ENCODE measurements at regions not wholly inside any gene's neighbourhood (a gene's known extent, or its start where the extent isn't known, plus 50 kb on each side); places are given as distances from the start of the nearest gene placed in this dataset.
"Not testable (repeated sequence)": the region's sequence is repeated elsewhere in the genome, so short reads cannot be mapped to it uniquely, and the experiment has no call there.

DNA sequence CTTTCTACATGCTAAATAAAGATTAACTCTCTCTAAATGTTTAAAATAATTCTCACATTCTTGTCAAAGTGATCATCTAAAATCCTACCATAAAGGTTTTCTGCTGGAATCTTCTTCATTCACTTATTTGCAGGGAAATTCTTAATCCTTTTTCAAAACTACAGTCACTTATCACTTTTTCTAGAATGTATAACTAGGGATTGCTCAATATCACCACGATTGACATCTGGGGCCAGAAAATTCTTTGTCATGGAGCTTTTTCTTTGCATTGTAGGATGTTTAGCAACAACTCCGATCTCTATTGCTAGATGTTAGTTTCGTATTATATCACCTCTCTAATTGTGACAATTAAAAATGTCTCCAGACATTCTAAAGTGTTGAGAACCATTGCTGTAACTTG, 344.9 kb upstream of the PIK3R1 start:
- intact Hi-C loops (cut with micrococcal nuclease): no loop called here
- H3K79me2 ChIP-seq (ENCODE audit: insufficient read depth, low read length): no peaks in the 10 kb centered on the region
- no peaks in the 10 kb centered on the region for H3K9me2 ChIP-seq (ENCODE audit: insufficient read depth)
- no peaks in the 10 kb centered on the region for H3K4me1 ChIP-seq (ENCODE audit: control insufficient read depth in 1 of 2, insufficient read depth in 2 of 2, low read length in 2 of 2)
- H3K4me2 ChIP-seq (ENCODE audit: low read length): no peak overlapping the region
- BruUV-seq (replicated peaks): no TSS peak
- POLR2A ChIA-PET: no interaction called here
- RAD21 ChIA-PET (ENCODE audit: low non-redundant PET in 1 of 2, low total read pairs in 2 of 2, uncharacterized antibody in 2 of 2, unreplicated experiment in 2 of 2): no interaction called here
- H3K4me3 ChIP-seq (replicated peaks in 1 of 2; ENCODE audit: low read depth in 1 of 2, low read length in 2 of 2): no peak overlapping the region
- ATAC-seq (no peak), DNase-seq (ENCODE audit: low read depth, low spot score) (no peak)
- peaks cover 3% of the 10 kb centered on the region; the same call in 1 of the 2 replicates for H3K27me3 ChIP-seq (ENCODE audit: insufficient read depth, low read length)
- no peaks in the 10 kb centered on the region for H4K20me1 ChIP-seq (ENCODE audit: insufficient read depth)
- no peak overlapping the region for H3K27ac ChIP-seq (ENCODE audit: low read depth, low read length)
- H2AFZ ChIP-seq (ENCODE audit: low read depth, low read length, poor library complexity, severe bottlenecking): no peak overlapping the region
- no peaks in the 10 kb centered on the region for H3K36me3 ChIP-seq (ENCODE audit: control insufficient read depth in 1 of 2, insufficient read depth in 2 of 2, low read length in 2 of 2)
- CTCF ChIA-PET: no interaction called here
- H3K9ac ChIP-seq (ENCODE audit: low read length): no peak overlapping the region
- no peak for TF ChIP-seq TCF7L2 (IDR thresholded peaks at IDR 0.05; ENCODE audit: borderline replicate concordance, extremely low read depth, insufficient read depth, insufficient read length)
- TF ChIP-seq, protein P1, sequence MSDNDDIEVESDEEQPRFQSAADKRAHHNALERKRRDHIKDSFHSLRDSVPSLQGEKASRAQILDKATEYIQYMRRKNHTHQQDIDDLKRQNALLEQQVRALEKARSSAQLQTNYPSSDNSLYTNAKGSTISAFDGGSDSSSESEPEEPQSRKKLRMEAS (IDR thresholded peaks at IDR 0.05): no peak
- no peak for TF ChIP-seq ZFX (IDR thresholded peaks at IDR 0.05)
- no peak for TF ChIP-seq FOSL1 (IDR thresholded peaks at IDR 0.05; ENCODE audit: low read depth)
- no peak for TF ChIP-seq YY1 (IDR thresholded peaks at IDR 0.05; ENCODE audit: extremely low read depth, insufficient replicate concordance, low read depth, low read length)
- TF ChIP-seq, protein P2, sequence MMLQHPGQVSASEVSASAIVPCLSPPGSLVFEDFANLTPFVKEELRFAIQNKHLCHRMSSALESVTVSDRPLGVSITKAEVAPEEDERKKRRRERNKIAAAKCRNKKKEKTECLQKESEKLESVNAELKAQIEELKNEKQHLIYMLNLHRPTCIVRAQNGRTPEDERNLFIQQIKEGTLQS (IDR thresholded peaks at IDR 0.05): no peak
- no peak for TF ChIP-seq POLR2AphosphoS5 (IDR thresholded peaks at IDR 0.05; ENCODE audit: low read depth, low read length)
- H3K9me3 ChIP-seq (ENCODE audit: control insufficient read depth in 1 of 2, insufficient read depth in 1 of 2, low read depth in 1 of 2, low read length in 2 of 2): no peaks in the 10 kb centered on the region

DNA sequence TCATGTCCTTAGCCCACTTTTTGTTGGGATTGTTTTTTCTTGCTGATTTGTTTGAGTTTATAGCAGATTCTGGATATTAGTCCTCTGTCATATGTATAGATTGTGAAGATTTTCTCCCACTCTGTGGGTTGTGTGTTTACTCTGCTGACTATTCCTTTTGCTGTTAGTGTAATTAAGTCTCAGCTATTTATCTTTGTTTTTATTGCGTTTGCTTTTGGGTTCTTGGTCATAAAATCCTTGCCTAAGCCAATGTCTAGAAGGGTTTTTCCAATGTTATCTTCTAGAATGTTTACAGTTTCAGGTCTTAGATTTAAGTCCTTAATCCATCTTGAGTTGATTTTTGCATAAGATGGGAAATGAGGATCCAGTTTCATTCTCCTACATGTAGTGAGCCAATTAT, 351.2 kb upstream of the PIK3R1 start:
- H2AFZ ChIP-seq (ENCODE audit: low read depth, low read length, poor library complexity, severe bottlenecking); DNase-seq (ENCODE audit: low read depth, low spot score); H3K9me3 ChIP-seq (ENCODE audit: control insufficient read depth in 1 of 2, insufficient read depth in 1 of 2, low read depth in 1 of 2, low read length in 2 of 2); intact Hi-C loops (cut with micrococcal nuclease); H3K4me1 ChIP-seq (ENCODE audit: control insufficient read depth in 1 of 2, insufficient read depth in 2 of 2, low read length in 2 of 2); ATAC-seq; H3K79me2 ChIP-seq (ENCODE audit: insufficient read depth, low read length); H4K20me1 ChIP-seq (ENCODE audit: insufficient read depth); H3K9me2 ChIP-seq (ENCODE audit: insufficient read depth); H3K9ac ChIP-seq (ENCODE audit: low read length); H3K4me2 ChIP-seq (ENCODE audit: low read length); H3K36me3 ChIP-seq (ENCODE audit: control insufficient read depth in 1 of 2, insufficient read depth in 2 of 2, low read length in 2 of 2); CTCF ChIA-PET; POLR2A ChIA-PET; RAD21 ChIA-PET (ENCODE audit: low non-redundant PET in 1 of 2, low total read pairs in 2 of 2, uncharacterized antibody in 2 of 2, unreplicated experiment in 2 of 2); H3K27me3 ChIP-seq (ENCODE audit: insufficient read depth, low read length); BruUV-seq (replicated peaks); H3K27ac ChIP-seq (ENCODE audit: low read depth, low read length); H3K4me3 ChIP-seq (replicated peaks in 1 of 2; ENCODE audit: low read depth in 1 of 2, low read length in 2 of 2): not testable (repeated sequence)
